Keratinocyte (primary cell): ENCODE measurements at regions not wholly inside any gene's neighbourhood (a gene's known extent, or its start where the extent isn't known, plus 50 kb on each side); places are given as distances from the start of the nearest gene placed in this dataset.

Experiments used
- CTCF ChIP-seq, 3 experiments: IDR thresholded peaks in 1 of 3; conservative IDR thresholded peaks in 1 of 3; optimal IDR thresholded peaks in 1 of 3; 2 replicates in 2 of 3; 3 replicates in 1 of 3; pipeline versions ENCODE3 to v1.5.1; 2011; ENCODE audit warnings: low read length in 3 of 3, mild to moderate bottlenecking in 3 of 3, moderate library complexity in 2 of 3, control low read depth in 1 of 3, inconsistent platforms in 1 of 3; ENCODE audit not compliant: insufficient read depth in 2 of 3; ENCODE audit errors: extremely low read depth in 1 of 3
- EZH2 ChIP-seq: IDR thresholded peaks from one replicate; pipeline ENCODE4 v1.6.1; 2012; ENCODE audit warnings: inconsistent platforms, mild to moderate bottlenecking, low read length, moderate library complexity

GRCh38 chr1:194731025-194731424 is 1544.6 kb upstream of the B3GALT2 start:
- TF ChIP-seq CTCF (optimal IDR thresholded peaks at IDR 0.05 in 1 of 3, IDR thresholded peaks at IDR 0.05 in 1 of 3, conservative IDR thresholded peaks at IDR 0.05 in 1 of 3; ENCODE audit: extremely low read depth in 1 of 3, insufficient read depth in 2 of 3, low read length in 3 of 3) (no peak), EZH2 (no peak)
